ENCODE measurements at regions not wholly inside any gene's neighbourhood (a gene's known extent, or its start where the extent isn't known, plus 50 kb on each side); places are given as distances from the start of the nearest gene placed in this dataset.

DNA sequence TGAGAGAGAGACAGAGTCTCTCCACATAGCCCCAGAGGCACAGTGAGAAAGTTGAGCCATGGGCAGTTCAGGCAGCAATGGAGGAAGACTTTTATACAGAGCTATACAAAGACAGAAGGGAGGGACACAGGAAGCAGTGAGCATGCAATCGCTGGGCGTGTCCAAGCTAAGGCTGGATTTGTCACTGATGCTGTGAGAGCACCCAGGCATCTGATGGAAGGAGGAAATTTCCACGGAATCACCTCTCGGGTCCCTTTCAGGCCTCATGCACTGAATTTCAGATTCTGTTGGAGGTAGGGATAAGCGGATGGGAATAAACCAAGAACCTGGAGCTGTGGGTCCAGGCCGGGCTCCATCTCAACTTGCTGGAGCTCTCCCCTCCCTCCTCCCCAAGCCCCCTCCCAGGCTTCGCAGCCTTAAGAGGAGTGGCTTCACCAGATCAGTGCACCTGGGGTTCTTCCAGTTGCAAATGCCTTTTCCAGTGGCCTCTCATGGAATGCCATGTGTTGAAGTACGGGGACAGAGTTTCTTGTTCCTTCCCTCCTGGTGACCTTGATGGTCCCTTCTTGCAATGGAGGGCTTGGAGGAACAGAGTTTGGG, 114.8 kb upstream of the ALDH1B1 start:
- no peak overlapping the region for H2AFZ ChIP-seq (ENCODE audit: low read length)
- BruUV-seq (replicated peaks): no TSS peak
- ChIA-PET POLR2A (no interaction called here), CTCF (ENCODE audit: low intra/inter-chr PET ratio, low total read pairs) (no interaction called here)
- H3K4me3 ChIP-seq (replicated peaks in 1 of 3; ENCODE audit: insufficient read depth in 1 of 3, low read depth in 2 of 3, low read length in 3 of 3): no peak overlapping the region
- no peak overlapping the region for H3K9ac ChIP-seq (ENCODE audit: insufficient read depth, low read depth, low read length)
- ATAC-seq: no peak
- no peak overlapping the region for H3K27ac ChIP-seq (ENCODE audit: extremely low read length, insufficient read depth, low read length)
- no peak overlapping the region for H3K4me2 ChIP-seq (ENCODE audit: low read depth, low read length)
- no peaks in the 10 kb centered on the region for H3K9me3 ChIP-seq (ENCODE audit: low read length)
- intact Hi-C loops (cut with micrococcal nuclease; ENCODE audit: unreplicated experiment) (no loop called here), in situ Hi-C loops (cut with HindIII; ENCODE audit: extremely low pct_ligation_motif_present, low pct_unique_long_range_greater_than_20kb) (no loop called here)
- WGBS (ENCODE audit: low lambda C conversion rate): 4% methylated on average over 6 of the region's 8 CpGs
- H3K79me2 ChIP-seq (ENCODE audit: insufficient read depth, low read length): no peaks in the 10 kb centered on the region
- H3K4me1 ChIP-seq (ENCODE audit: insufficient read depth, low read length): no peaks in the 10 kb centered on the region
- TF ChIP-seq TBX3 (IDR thresholded peaks at IDR 0.05; ENCODE audit: borderline replicate concordance): no peak
- TF ChIP-seq ZNF296 (CRISPR knock-in tag; conservative IDR thresholded peaks at IDR 0.05): no peak
- TF ChIP-seq, protein P1, sequence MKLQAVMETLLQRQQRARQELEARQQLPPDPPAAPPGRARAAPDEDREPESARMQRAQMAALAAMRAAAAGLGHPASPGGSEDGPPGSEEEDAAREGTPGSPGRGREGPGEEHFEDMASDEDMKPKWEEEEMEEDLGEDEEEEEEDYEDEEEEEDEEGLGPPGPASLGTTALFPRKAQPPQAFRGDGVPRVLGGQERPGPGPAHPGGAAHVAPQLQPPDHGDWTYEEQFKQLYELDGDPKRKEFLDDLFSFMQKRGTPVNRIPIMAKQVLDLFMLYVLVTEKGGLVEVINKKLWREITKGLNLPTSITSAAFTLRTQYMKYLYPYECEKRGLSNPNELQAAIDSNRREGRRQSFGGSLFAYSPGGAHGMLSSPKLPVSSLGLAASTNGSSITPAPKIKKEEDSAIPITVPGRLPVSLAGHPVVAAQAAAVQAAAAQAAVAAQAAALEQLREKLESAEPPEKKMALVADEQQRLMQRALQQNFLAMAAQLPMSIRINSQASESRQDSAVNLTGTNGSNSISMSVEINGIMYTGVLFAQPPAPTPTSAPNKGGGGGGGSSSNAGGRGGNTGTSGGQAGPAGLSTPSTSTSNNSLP (IDR thresholded peaks at IDR 0.05; ENCODE audit: low read depth, low read length): no peak
- no peak for TF ChIP-seq SIX1 (CRISPR knock-in tag; IDR thresholded peaks at IDR 0.05; ENCODE audit: borderline replicate concordance)
- no peak for TF ChIP-seq NCOR1 (IDR thresholded peaks at IDR 0.05; ENCODE audit: borderline replicate concordance, low read length)
- TF ChIP-seq, protein P2, sequence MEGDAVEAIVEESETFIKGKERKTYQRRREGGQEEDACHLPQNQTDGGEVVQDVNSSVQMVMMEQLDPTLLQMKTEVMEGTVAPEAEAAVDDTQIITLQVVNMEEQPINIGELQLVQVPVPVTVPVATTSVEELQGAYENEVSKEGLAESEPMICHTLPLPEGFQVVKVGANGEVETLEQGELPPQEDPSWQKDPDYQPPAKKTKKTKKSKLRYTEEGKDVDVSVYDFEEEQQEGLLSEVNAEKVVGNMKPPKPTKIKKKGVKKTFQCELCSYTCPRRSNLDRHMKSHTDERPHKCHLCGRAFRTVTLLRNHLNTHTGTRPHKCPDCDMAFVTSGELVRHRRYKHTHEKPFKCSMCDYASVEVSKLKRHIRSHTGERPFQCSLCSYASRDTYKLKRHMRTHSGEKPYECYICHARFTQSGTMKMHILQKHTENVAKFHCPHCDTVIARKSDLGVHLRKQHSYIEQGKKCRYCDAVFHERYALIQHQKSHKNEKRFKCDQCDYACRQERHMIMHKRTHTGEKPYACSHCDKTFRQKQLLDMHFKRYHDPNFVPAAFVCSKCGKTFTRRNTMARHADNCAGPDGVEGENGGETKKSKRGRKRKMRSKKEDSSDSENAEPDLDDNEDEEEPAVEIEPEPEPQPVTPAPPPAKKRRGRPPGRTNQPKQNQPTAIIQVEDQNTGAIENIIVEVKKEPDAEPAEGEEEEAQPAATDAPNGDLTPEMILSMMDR (CRISPR knock-in tag; IDR thresholded peaks at IDR 0.05): no peak
- no peak for TF ChIP-seq MEIS2 (CRISPR knock-in tag; IDR thresholded peaks at IDR 0.05)
- TF ChIP-seq SAP130 (CRISPR knock-in tag; IDR thresholded peaks at IDR 0.05; ENCODE audit: low read depth): no peak
- TF ChIP-seq JARID2 (CRISPR knock-in tag; IDR thresholded peaks at IDR 0.05; ENCODE audit: insufficient replicate concordance): no peak
- TF ChIP-seq SIN3B (IDR thresholded peaks at IDR 0.05; ENCODE audit: low read length): no peak
- TF ChIP-seq ZNF17 (CRISPR knock-in tag; IDR thresholded peaks at IDR 0.05): no peak
- TF ChIP-seq PLRG1 (conservative IDR thresholded peaks at IDR 0.05): no peak
- no peak for TF ChIP-seq ATF1 (CRISPR knock-in tag; IDR thresholded peaks at IDR 0.05)
- H4K20me1 ChIP-seq (ENCODE audit: insufficient read depth, low read length): no peaks in the 10 kb centered on the region
- no peak for FAIRE-seq
- H3K36me3 ChIP-seq (replicated peaks in 1 of 2; ENCODE audit: control insufficient read depth in 1 of 2, insufficient read depth in 2 of 2, low read length in 2 of 2): no peaks in the 10 kb centered on the region
- H3K27me3 ChIP-seq (ENCODE audit: control insufficient read depth in 1 of 2, insufficient read depth in 2 of 2, low read length in 2 of 2): peaks cover 2 to 28% of the 10 kb centered on the region in 2 experiments; a peak in 3 of 5 replicates
- no peak for DNase-seq (ENCODE audit: low spot score)
